ENCODE measurements at regions not wholly inside any gene's neighbourhood (a gene's known extent, or its start where the extent isn't known, plus 50 kb on each side); places are given as distances from the start of the nearest gene placed in this dataset.

DNA sequence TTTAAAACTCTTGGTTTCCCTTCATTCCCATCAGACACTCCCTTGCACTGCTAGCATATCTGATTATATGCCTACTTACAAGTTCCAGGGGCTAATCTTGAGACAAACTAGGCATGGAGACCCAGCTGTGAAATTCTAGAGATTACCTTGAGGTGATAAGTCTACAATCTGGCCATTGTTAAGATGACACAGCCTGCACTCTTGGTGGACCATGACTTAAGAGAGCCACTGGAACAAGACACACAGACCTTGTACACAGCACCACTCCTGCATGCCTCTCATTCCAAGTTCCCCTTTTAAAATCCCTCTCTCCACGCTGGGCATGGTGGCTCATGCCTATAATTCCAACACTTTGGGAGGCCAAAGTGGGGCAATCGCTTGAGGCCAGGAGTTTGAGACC, 387.2 kb upstream of the DCC start:
- TF ChIP-seq POLR2A (IDR thresholded peaks at IDR 0.05; ENCODE audit: low read length) = no peak
- TF ChIP-seq GATA1 (IDR thresholded peaks at IDR 0.05; ENCODE audit: low read depth, low read length) = no peak
